Left lung (tissue), 4 donors: ENCODE measurements at regions not wholly inside any gene's neighbourhood (a gene's known extent, or its start where the extent isn't known, plus 50 kb on each side); places are given as distances from the start of the nearest gene placed in this dataset.

ENCODE experiments used
- ATAC-seq: fragments of 200-7000 bp; cut with Tn5 transposase; one replicate; pipeline ENCODE4 v1.9.1; 2020; ENCODE audit warnings: moderate library complexity
- DNase-seq, 4 donors: peaks; one replicate each; pipeline ENCODE4 v3.0.0-alpha.2; 2013 to 2020
- H3K27ac ChIP-seq, 2 donors: fragments of 200-600 bp; sonication (generic) in 1 of 2; one replicate each; pipeline versions ENCODE4 v1.5.0 to v1.8.0; 2020 to 2021
- H3K27me3 ChIP-seq, 2 donors: fragments of 200-600 bp; sonication (generic) in 1 of 2; one replicate each; pipeline versions ENCODE4 v1.5.0 to v1.8.0; 2020 to 2021
- H3K36me3 ChIP-seq, 2 donors: fragments of 200-600 bp; sonication (generic) in 1 of 2; one replicate each; pipeline versions ENCODE4 v1.5.0 to v1.8.0; 2020 to 2021
- H3K4me1 ChIP-seq, 2 donors: fragments of 200-600 bp; one replicate each; pipeline ENCODE4 v1.8.0; 2021
- H3K4me3 ChIP-seq, 2 donors: fragments of 200-600 bp; sonication (generic) in 1 of 2; one replicate each; pipeline versions ENCODE4 v1.5.0 to v1.8.0; 2020 to 2021; ENCODE audit warnings: mild to moderate bottlenecking in 1 of 2
- H3K9me3 ChIP-seq, 2 donors: fragments of 200-600 bp; sonication (generic) in 1 of 2; one replicate each; pipeline versions ENCODE4 v1.5.0 to v1.8.0; 2020 to 2021
- intact Hi-C, 2 donors: fragments of 100-400 bp; cut with DNase I; formaldehyde crosslinking; loops; one replicate each; pipeline versions ENCODE4 v1.11.2 to v1.14.2; 2022
- TF ChIP-seq, protein P1 (sequence below), 2 donors: fragments of 200-600 bp; sonication (generic) in 1 of 2; IDR thresholded peaks; one replicate each; pipeline versions ENCODE4 v1.5.0 to v1.8.0; 2021; ENCODE audit warnings: antibody characterized with exemption in 2 of 2
- donor health status: DM: no; HTN: yes; CAD: no.
- donor health status: DM: no; HTN: no; CAD: no.

- no peaks in the 10 kb centered on the region for H3K9me3 ChIP-seq
- ATAC-seq (no peak), DNase-seq (no peak)
- no peak overlapping the region for H3K27ac ChIP-seq
- no peak overlapping the region for H3K4me3 ChIP-seq
- no peaks in the 10 kb centered on the region for H3K36me3 ChIP-seq
- no peaks in the 10 kb centered on the region for H3K27me3 ChIP-seq
- intact Hi-C loops, result no loop called here
- no peaks in the 10 kb centered on the region for H3K4me1 ChIP-seq
- TF ChIP-seq, protein P1, sequence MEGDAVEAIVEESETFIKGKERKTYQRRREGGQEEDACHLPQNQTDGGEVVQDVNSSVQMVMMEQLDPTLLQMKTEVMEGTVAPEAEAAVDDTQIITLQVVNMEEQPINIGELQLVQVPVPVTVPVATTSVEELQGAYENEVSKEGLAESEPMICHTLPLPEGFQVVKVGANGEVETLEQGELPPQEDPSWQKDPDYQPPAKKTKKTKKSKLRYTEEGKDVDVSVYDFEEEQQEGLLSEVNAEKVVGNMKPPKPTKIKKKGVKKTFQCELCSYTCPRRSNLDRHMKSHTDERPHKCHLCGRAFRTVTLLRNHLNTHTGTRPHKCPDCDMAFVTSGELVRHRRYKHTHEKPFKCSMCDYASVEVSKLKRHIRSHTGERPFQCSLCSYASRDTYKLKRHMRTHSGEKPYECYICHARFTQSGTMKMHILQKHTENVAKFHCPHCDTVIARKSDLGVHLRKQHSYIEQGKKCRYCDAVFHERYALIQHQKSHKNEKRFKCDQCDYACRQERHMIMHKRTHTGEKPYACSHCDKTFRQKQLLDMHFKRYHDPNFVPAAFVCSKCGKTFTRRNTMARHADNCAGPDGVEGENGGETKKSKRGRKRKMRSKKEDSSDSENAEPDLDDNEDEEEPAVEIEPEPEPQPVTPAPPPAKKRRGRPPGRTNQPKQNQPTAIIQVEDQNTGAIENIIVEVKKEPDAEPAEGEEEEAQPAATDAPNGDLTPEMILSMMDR (IDR thresholded peaks at IDR 0.05), result no peak
These were observed 491.3 kb upstream of the MKI67 start for GRCh38 chr10:128617532-128617931.

DNA sequence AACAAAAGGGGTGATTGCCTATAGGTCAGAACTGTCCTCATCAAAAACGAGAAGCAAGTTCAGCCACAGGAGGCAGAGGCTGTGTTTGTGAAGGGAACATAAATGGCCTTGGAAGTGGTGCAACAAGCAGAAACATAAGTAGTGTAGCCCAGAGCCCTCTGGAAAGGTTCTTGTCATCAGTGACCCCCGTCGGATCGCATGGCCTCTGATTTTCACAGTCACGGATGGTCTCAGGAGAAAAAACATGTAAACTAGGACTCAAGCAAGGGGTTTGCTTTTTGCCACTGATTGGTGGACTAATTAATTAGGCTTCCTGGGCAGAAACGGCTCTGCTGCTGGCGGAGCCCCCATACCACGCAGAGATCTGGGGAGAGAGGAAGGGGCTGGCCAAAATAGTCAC lies 496.5 kb upstream of the MKI67 start:
- TF ChIP-seq, protein P1 (IDR thresholded peaks at IDR 0.05), result no peak
- H3K4me3 ChIP-seq, result no peak overlapping the region
- H3K27ac ChIP-seq, result no peak overlapping the region
- H3K27me3 ChIP-seq, result no peaks in the 10 kb centered on the region
- intact Hi-C loops, result no loop called here
- no peaks in the 10 kb centered on the region for H3K9me3 ChIP-seq
- H3K36me3 ChIP-seq, result no peaks in the 10 kb centered on the region
- no peak for ATAC-seq
- no peak for DNase-seq
- H3K4me1 ChIP-seq, result no peaks in the 10 kb centered on the region

DNA sequence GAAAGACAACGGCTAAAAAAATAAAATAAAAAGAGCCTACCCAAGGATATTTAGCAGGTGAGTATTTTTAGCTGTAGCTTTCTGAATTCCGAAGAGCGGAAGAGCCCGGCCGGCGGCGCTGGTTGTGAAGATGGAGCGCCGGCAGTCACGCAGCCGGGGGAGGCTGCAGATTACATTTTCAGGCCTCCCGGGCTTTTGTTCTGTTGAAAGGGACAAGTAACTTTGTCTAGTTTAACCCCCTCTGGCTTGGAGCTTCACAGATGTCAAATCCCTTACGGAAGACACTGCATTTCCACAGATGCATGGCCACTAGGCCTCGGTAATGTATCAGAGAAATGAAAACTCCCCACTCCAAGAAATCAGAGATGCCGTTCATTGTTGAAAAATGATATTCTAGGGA lies 497.6 kb upstream of the MKI67 start:
- Histone ChIP-seq H3K4me1 (no peaks in the 10 kb centered on the region), H3K27ac (no peak overlapping the region), H3K4me3 (no peak overlapping the region), H3K27me3 (no peaks in the 10 kb centered on the region), H3K36me3 (no peaks in the 10 kb centered on the region), H3K9me3 (no peaks in the 10 kb centered on the region)
- TF ChIP-seq, protein P1 (IDR thresholded peaks at IDR 0.05), result no peak
- no peak for DNase-seq
- intact Hi-C loops, result no loop called here
- ATAC-seq, result no peak

DNA sequence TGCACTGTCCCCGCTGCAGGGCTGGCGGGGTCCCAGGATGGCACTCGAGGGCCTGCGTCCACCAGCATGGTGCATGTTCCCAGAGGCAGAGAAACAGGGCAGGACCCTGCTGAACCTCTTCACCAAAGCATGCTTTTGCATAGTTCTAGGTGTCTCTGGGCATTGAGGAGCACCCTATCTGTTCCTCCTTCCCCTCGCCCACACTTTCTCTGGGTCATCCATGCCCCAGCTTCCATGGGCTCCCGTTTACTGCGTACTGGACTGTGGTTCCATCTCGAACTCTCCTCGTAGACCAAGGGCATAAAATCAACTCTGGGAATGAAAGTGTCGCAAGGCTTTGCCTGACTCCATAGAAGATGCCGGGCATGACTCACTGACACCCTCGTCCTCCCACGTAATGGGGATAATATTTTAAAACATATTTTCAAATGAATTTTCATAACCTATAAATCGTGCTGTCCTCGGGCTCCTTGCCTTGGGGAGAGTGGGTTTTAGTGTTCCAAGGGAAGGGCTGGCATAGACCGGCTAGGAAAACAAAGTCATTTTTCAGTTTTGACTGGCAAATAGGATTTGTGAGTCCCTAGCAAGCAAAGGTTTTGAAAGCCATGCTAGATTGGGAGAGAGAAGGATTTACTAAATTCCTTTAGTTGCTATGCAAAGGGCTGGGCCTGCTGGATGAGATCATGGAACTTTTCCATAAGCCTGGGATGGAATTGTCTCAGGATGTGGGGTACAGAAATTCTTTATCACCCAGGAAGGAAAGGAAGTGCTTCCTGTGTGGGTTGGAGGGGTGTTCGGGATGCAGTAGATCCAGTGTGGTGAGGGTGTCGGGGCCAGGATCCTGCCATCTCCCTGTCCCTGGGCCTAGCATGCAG lies 498.7 kb upstream of the MKI67 start:
- Histone ChIP-seq H3K36me3 (no peaks in the 10 kb centered on the region), H3K9me3 (no peaks in the 10 kb centered on the region), H3K27me3 (no peaks in the 10 kb centered on the region), H3K27ac (no peak overlapping the region), H3K4me3 (no peak overlapping the region), H3K4me1 (no peaks in the 10 kb centered on the region)
- ATAC-seq (no peak), DNase-seq (no peak)
- intact Hi-C loops, result no loop called here
- TF ChIP-seq, protein P1 (IDR thresholded peaks at IDR 0.05), result no peak

GRCh38 chr10:128625926-128626325 lies 499.7 kb upstream of the MKI67 start:
- no peak overlapping the region for H3K4me3 ChIP-seq
- no peak overlapping the region for H3K27ac ChIP-seq
- no peak for DNase-seq
- H3K4me1 ChIP-seq, result no peaks in the 10 kb centered on the region
- H3K27me3 ChIP-seq, result no peaks in the 10 kb centered on the region
- H3K36me3 ChIP-seq, result no peaks in the 10 kb centered on the region
- intact Hi-C loops, result no loop called here
- H3K9me3 ChIP-seq, result no peaks in the 10 kb centered on the region
- no peak for ATAC-seq
- TF ChIP-seq, protein P1 (IDR thresholded peaks at IDR 0.05), result no peak
